ENCODE measurements at regions not wholly inside any gene's neighbourhood (a gene's known extent, or its start where the extent isn't known, plus 50 kb on each side); places are given as distances from the start of the nearest gene placed in this dataset.

DNA sequence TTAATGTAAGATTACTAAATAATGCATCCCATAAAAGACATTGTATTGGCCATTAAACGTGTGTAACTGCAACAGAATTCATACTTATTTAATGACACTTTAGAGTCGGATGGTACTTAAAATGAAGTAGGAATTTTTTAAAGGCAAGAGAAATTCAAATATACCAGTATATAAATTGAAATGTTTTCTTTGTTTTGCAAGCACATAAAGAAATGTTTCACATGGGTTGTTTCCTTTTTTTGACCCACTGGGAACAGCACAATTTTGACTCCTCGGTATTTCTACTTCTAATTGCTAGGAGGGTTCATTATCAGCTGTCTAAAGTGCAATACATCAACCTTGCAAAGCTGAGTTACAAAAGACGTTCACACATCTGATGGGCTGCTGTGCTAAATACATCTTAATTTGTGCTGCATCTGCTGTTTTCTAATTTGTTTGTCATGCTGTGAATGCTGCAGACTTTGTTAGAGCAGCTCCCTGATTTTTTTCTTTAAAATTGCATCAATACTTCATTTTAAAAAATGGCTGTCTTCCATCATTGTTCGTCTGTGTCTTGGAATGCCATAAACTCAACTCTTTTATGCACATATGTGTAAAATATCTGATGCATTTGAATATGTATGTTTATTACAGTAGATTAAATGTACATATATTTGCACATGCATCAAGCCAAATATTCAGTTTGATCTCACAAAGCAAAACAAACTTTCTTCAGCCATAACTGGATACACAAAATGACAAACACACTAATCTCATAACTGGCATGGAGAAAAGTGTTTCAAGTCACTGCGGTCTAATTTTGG is 454.0 kb upstream of the GRAMD2B start:
- TF ChIP-seq CTCF (IDR thresholded peaks at IDR 0.05) (no peak), EP300 (IDR thresholded peaks at IDR 0.05) (no peak), POLR2AphosphoS5 (IDR thresholded peaks at IDR 0.05) (no peak)

Data from suprapubic skin (tissue), 4 donors.